H1 (cell line): ENCODE measurements at regions not wholly inside any gene's neighbourhood (a gene's known extent, or its start where the extent isn't known, plus 50 kb on each side); places are given as distances from the start of the nearest gene placed in this dataset.

ENCODE experiments used
- BRCA1 ChIP-seq: IDR thresholded peaks from 2 replicates; pipeline ENCODE4 v1.6.1; 2012; ENCODE audit warnings: low read depth, low read length, improper control_type of control experiment
- KDM1A ChIP-seq: fragments of 200-600, 300-600 bp; sonication (generic); IDR thresholded peaks from 2 replicates; pipeline ENCODE4 v1.7.1; 2016; ENCODE audit warnings: mild to moderate bottlenecking, low read length, borderline replicate concordance
- TF ChIP-seq, protein P1 (sequence below): fragments of 300-600 bp; sonication (generic); IDR thresholded peaks from 2 replicates; pipeline ENCODE4 v1.7.1; 2012; ENCODE audit warnings: low read length, moderate library complexity, mild to moderate bottlenecking, inconsistent platforms; ENCODE audit not compliant: insufficient replicate concordance

DNA sequence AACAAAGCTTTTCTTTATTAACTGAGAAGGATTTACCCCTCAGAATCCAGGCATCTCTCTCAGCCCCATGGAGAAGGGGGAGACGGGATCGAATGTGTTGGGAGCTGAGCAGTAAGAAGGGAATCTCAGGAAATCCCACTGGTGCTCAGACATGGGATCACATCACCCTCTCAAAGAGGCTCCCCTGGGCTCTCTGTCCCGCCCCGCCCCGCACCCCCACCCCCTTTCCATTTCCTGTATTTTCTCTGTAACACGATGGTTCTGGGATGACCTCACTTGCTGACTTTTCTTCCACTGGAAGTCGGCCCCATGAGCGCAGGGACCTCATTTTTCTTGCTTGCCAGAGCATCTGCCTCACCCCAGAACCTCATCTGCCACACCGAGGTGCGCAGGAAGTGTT is 96.7 kb upstream of the SLC22A11 start (continued):
- TF ChIP-seq, protein P1, sequence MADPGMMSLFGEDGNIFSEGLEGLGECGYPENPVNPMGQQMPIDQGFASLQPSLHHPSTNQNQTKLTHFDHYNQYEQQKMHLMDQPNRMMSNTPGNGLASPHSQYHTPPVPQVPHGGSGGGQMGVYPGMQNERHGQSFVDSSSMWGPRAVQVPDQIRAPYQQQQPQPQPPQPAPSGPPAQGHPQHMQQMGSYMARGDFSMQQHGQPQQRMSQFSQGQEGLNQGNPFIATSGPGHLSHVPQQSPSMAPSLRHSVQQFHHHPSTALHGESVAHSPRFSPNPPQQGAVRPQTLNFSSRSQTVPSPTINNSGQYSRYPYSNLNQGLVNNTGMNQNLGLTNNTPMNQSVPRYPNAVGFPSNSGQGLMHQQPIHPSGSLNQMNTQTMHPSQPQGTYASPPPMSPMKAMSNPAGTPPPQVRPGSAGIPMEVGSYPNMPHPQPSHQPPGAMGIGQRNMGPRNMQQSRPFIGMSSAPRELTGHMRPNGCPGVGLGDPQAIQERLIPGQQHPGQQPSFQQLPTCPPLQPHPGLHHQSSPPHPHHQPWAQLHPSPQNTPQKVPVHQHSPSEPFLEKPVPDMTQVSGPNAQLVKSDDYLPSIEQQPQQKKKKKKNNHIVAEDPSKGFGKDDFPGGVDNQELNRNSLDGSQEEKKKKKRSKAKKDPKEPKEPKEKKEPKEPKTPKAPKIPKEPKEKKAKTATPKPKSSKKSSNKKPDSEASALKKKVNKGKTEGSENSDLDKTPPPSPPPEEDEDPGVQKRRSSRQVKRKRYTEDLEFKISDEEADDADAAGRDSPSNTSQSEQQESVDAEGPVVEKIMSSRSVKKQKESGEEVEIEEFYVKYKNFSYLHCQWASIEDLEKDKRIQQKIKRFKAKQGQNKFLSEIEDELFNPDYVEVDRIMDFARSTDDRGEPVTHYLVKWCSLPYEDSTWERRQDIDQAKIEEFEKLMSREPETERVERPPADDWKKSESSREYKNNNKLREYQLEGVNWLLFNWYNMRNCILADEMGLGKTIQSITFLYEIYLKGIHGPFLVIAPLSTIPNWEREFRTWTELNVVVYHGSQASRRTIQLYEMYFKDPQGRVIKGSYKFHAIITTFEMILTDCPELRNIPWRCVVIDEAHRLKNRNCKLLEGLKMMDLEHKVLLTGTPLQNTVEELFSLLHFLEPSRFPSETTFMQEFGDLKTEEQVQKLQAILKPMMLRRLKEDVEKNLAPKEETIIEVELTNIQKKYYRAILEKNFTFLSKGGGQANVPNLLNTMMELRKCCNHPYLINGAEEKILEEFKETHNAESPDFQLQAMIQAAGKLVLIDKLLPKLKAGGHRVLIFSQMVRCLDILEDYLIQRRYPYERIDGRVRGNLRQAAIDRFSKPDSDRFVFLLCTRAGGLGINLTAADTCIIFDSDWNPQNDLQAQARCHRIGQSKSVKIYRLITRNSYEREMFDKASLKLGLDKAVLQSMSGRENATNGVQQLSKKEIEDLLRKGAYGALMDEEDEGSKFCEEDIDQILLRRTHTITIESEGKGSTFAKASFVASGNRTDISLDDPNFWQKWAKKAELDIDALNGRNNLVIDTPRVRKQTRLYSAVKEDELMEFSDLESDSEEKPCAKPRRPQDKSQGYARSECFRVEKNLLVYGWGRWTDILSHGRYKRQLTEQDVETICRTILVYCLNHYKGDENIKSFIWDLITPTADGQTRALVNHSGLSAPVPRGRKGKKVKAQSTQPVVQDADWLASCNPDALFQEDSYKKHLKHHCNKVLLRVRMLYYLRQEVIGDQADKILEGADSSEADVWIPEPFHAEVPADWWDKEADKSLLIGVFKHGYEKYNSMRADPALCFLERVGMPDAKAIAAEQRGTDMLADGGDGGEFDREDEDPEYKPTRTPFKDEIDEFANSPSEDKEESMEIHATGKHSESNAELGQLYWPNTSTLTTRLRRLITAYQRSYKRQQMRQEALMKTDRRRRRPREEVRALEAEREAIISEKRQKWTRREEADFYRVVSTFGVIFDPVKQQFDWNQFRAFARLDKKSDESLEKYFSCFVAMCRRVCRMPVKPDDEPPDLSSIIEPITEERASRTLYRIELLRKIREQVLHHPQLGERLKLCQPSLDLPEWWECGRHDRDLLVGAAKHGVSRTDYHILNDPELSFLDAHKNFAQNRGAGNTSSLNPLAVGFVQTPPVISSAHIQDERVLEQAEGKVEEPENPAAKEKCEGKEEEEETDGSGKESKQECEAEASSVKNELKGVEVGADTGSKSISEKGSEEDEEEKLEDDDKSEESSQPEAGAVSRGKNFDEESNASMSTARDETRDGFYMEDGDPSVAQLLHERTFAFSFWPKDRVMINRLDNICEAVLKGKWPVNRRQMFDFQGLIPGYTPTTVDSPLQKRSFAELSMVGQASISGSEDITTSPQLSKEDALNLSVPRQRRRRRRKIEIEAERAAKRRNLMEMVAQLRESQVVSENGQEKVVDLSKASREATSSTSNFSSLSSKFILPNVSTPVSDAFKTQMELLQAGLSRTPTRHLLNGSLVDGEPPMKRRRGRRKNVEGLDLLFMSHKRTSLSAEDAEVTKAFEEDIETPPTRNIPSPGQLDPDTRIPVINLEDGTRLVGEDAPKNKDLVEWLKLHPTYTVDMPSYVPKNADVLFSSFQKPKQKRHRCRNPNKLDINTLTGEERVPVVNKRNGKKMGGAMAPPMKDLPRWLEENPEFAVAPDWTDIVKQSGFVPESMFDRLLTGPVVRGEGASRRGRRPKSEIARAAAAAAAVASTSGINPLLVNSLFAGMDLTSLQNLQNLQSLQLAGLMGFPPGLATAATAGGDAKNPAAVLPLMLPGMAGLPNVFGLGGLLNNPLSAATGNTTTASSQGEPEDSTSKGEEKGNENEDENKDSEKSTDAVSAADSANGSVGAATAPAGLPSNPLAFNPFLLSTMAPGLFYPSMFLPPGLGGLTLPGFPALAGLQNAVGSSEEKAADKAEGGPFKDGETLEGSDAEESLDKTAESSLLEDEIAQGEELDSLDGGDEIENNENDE, result no peak
- TF ChIP-seq KDM1A, result no peak
- no peak for TF ChIP-seq BRCA1
